WTC11 (cell line): ENCODE measurements at regions not wholly inside any gene's neighbourhood (a gene's known extent, or its start where the extent isn't known, plus 50 kb on each side); places are given as distances from the start of the nearest gene placed in this dataset.

Experiments
- ATAC-seq: fragments of 200-7000 bp; cut with Tn5 transposase; 2 replicates; pipeline ENCODE4 v1.10.0; 2021; ENCODE audit warnings: mild to moderate bottlenecking, moderate library complexity
- CTCF ChIA-PET: fragments of 300-600 bp; sonication (Branson Sonifier 250); formaldehyde crosslinking; loops from one replicate; lab custom pipeline; 2021; ENCODE audit warnings: antibody characterized with exemption; lab: Charles Lee
- POLR2A ChIA-PET: fragments of 350-600 bp; sonication (Branson Sonifier 250); formaldehyde crosslinking; loops from one replicate; lab custom pipeline; 2021; ENCODE audit warnings: antibody characterized with exemption; lab: Charles Lee
- DNase-seq: peaks from one replicate; pipeline ENCODE4 v3.0.0; 2021; ENCODE audit warnings: low spot score
- H3K27ac Mint-ChIP-seq: 2 replicates; pipeline ENCODE4 v1.8.0; 2021; ENCODE audit warnings: mixed read lengths
- H3K27me3 Mint-ChIP-seq: 2 replicates; pipeline ENCODE4 v1.8.0; 2021; ENCODE audit warnings: low read depth, mild to moderate bottlenecking, moderate library complexity, mixed read lengths
- H3K36me3 Mint-ChIP-seq: 2 replicates; pipeline ENCODE4 v1.8.0; 2021; ENCODE audit warnings: mixed read lengths
- H3K4me1 Mint-ChIP-seq: 2 replicates; pipeline ENCODE4 v1.8.0; 2022; ENCODE audit warnings: mixed read lengths
- H3K4me3 Mint-ChIP-seq: 2 replicates; pipeline ENCODE4 v1.8.0; 2021; ENCODE audit warnings: mild to moderate bottlenecking, moderate library complexity, mixed read lengths
- H3K9me3 Mint-ChIP-seq: 2 replicates; pipeline ENCODE4 v1.8.0; 2021; ENCODE audit warnings: mixed read lengths
- AFF4 ChIP-seq: sonication (generic); formaldehyde crosslinking; IDR thresholded peaks from 2 replicates; pipeline ENCODE4 v1.8.1; 2023; ENCODE audit warnings: mild to moderate bottlenecking, missing genetic modification reagents, borderline replicate concordance
- CREM ChIP-seq: sonication (generic); formaldehyde crosslinking; IDR thresholded peaks from 2 replicates; pipeline ENCODE4 v1.8.1; 2022; ENCODE audit warnings: mild to moderate bottlenecking, missing genetic modification reagents, moderate library complexity
- E2F5 ChIP-seq: sonication (generic); formaldehyde crosslinking; IDR thresholded peaks from 2 replicates; pipeline ENCODE4 v1.8.1; 2022; ENCODE audit warnings: mild to moderate bottlenecking, moderate library complexity, missing genetic modification reagents
- ELF4 ChIP-seq: sonication (generic); formaldehyde crosslinking; IDR thresholded peaks from 2 replicates; pipeline ENCODE4 v1.8.1; 2022; ENCODE audit warnings: low read depth, mild to moderate bottlenecking, moderate library complexity, missing genetic modification reagents
- ESRRA ChIP-seq: sonication (generic); formaldehyde crosslinking; IDR thresholded peaks from 2 replicates; pipeline ENCODE4 v1.8.1; 2022; ENCODE audit warnings: mild to moderate bottlenecking, missing genetic modification reagents, borderline replicate concordance
- FOXK1 ChIP-seq: sonication (generic); formaldehyde crosslinking; IDR thresholded peaks from 2 replicates; pipeline ENCODE4 v1.8.0; 2022; ENCODE audit warnings: mild to moderate bottlenecking, moderate library complexity, missing genetic modification reagents
- GABPB1 ChIP-seq: sonication (generic); formaldehyde crosslinking; IDR thresholded peaks from 2 replicates; pipeline ENCODE4 v1.8.1; 2023; ENCODE audit warnings: mild to moderate bottlenecking, missing genetic modification reagents
- MYBL2 ChIP-seq: sonication (generic); formaldehyde crosslinking; IDR thresholded peaks from 2 replicates; pipeline ENCODE4 v1.8.1; 2023; ENCODE audit warnings: mild to moderate bottlenecking, moderate library complexity, missing genetic modification reagents
- NR3C1 ChIP-seq: sonication (generic); formaldehyde crosslinking; conservative IDR thresholded peaks from 2 replicates; pipeline ENCODE4 v1.8.1; 2023; ENCODE audit warnings: low read depth, mild to moderate bottlenecking, missing genetic modification reagents
- PRDM15 ChIP-seq: sonication (generic); formaldehyde crosslinking; IDR thresholded peaks from 2 replicates; pipeline ENCODE4 v1.8.0; 2022; ENCODE audit warnings: missing genetic modification reagents
- PRRX2 ChIP-seq: fragments of 250-450 bp; sonication (Bioruptor Pico); IDR thresholded peaks from 2 replicates; pipeline ENCODE4 v1.8.0; 2021; ENCODE audit warnings: mild to moderate bottlenecking
- USF1 ChIP-seq: sonication (generic); formaldehyde crosslinking; IDR thresholded peaks from 2 replicates; pipeline ENCODE4 v1.8.0; 2022; ENCODE audit warnings: mild to moderate bottlenecking, missing genetic modification reagents
- ZNF138 ChIP-seq: sonication (generic); formaldehyde crosslinking; conservative IDR thresholded peaks from 2 replicates; pipeline ENCODE4 v1.8.1; 2022; ENCODE audit warnings: mild to moderate bottlenecking, moderate library complexity, missing genetic modification reagents
- ZNF396 ChIP-seq: fragments of 250-450 bp; sonication (Bioruptor Pico); IDR thresholded peaks from 2 replicates; pipeline ENCODE4 v1.8.0; 2021; ENCODE audit warnings: mild to moderate bottlenecking, moderate library complexity, borderline replicate concordance
- ZNF416 ChIP-seq: fragments of 250-450 bp; sonication (Bioruptor Pico); IDR thresholded peaks from 2 replicates; pipeline ENCODE4 v1.9.0; 2021; ENCODE audit warnings: mild to moderate bottlenecking, inconsistent platforms
- ZNF423 ChIP-seq: fragments of 250-450 bp; sonication (Bioruptor Pico); IDR thresholded peaks from 2 replicates; pipeline ENCODE4 v2.1.2; 2022; ENCODE audit warnings: mild to moderate bottlenecking, moderate library complexity
- ZNF425 ChIP-seq: fragments of 250-450 bp; sonication (Bioruptor Pico); conservative IDR thresholded peaks from 2 replicates; pipeline ENCODE4 v1.9.0; 2021; ENCODE audit warnings: mild to moderate bottlenecking
- TF ChIP-seq, protein P1 (sequence below): sonication (generic); formaldehyde crosslinking; IDR thresholded peaks from 2 replicates; pipeline ENCODE4 v1.8.1; 2022; ENCODE audit warnings: low read depth, mild to moderate bottlenecking, moderate library complexity, missing genetic modification reagents, borderline replicate concordance
- TF ChIP-seq, protein P2 (sequence below): sonication (generic); formaldehyde crosslinking; IDR thresholded peaks from 2 replicates; pipeline ENCODE4 v1.8.0; 2023; ENCODE audit warnings: missing genetic modification reagents
- TF ChIP-seq, protein P3 (sequence below): sonication (generic); formaldehyde crosslinking; conservative IDR thresholded peaks from 2 replicates; pipeline ENCODE4 v1.8.1; 2023; ENCODE audit warnings: mild to moderate bottlenecking, low read depth, missing genetic modification reagents, moderate library complexity

DNA sequence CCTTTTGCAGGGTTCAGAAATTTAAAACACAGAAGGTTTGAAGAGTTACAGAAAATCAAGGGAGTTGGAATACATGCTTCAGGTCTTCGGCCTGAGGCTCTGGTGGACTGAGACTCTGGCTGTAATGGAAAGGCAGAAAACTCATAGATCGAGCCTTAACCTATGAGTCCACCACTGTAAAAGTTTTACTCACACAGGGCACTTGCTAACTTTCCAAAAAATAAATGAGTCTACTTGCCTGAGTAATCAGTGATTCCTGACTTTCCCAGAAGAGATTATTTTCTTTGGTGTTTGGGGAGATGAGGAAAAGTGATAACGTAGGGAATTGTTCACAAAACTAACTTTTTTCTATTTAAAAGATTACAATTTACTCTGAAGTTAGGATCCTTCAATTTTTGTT, 108.0 kb downstream of the MBL2 start:
- Mint-ChIP-seq H3K9me3 (peaks cover 29% of the 10 kb centered on the region), H3K27ac (peak overlapping the region; percentile 0; the same call in 1 of the 2 replicates), H3K27me3 (no peaks in the 10 kb centered on the region), H3K4me1 (peaks cover 17% of the 10 kb centered on the region), H3K36me3 (peaks cover 16% of the 10 kb centered on the region), H3K4me3 (no peak overlapping the region)
- ATAC-seq (no peak), DNase-seq (no peak)
- TF ChIP-seq PRRX2: no peak
- TF ChIP-seq, protein P1, sequence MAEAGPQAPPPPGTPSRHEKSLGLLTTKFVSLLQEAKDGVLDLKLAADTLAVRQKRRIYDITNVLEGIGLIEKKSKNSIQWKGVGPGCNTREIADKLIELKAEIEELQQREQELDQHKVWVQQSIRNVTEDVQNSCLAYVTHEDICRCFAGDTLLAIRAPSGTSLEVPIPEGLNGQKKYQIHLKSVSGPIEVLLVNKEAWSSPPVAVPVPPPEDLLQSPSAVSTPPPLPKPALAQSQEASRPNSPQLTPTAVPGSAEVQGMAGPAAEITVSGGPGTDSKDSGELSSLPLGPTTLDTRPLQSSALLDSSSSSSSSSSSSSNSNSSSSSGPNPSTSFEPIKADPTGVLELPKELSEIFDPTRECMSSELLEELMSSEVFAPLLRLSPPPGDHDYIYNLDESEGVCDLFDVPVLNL (CRISPR knock-in tag): no peak
- TF ChIP-seq ZNF416 (CRISPR knock-in tag): no peak
- no peak for TF ChIP-seq ELF4 (CRISPR knock-in tag)
- no peak for TF ChIP-seq USF1
- TF ChIP-seq GABPB1 (CRISPR knock-in tag): no peak
- TF ChIP-seq, protein P2, sequence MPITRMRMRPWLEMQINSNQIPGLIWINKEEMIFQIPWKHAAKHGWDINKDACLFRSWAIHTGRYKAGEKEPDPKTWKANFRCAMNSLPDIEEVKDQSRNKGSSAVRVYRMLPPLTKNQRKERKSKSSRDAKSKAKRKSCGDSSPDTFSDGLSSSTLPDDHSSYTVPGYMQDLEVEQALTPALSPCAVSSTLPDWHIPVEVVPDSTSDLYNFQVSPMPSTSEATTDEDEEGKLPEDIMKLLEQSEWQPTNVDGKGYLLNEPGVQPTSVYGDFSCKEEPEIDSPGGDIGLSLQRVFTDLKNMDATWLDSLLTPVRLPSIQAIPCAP: no peak
- no peak for TF ChIP-seq ESRRA (CRISPR knock-in tag)
- no peak for TF ChIP-seq ZNF138
- no peak for TF ChIP-seq ZNF396 (CRISPR knock-in tag)
- no peak for TF ChIP-seq PRDM15 (CRISPR knock-in tag)
- POLR2A ChIA-PET: no interaction called here
- CTCF ChIA-PET: no interaction called here

DNA sequence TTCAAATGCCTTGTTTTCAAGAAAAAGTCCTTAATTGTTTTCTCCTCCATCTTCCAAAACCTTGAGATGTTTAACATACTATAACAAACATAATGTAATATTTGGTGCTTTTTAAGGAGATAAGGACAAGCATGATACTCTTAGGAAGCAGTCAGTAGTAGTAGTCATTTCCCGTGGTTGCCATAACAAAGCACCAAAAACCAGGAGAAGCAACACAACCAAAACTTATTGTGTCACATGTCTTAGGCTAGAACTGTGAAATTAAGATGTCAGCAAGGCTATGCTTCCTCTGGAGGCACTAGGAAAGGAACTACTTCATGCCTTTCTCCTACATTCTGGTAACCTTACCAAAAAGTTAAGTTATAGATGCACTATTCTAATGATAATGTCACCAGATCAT, 106.8 kb downstream of the MBL2 start:
- H3K36me3 Mint-ChIP-seq: peaks cover 16% of the 10 kb centered on the region
- no peak for TF ChIP-seq CREM (CRISPR knock-in tag)
- no peak for TF ChIP-seq NR3C1
- no peak for TF ChIP-seq ZNF425 (CRISPR knock-in tag)
- TF ChIP-seq MYBL2 (CRISPR knock-in tag): no peak
- no peak for TF ChIP-seq ZNF423 (CRISPR knock-in tag)
- TF ChIP-seq AFF4: no peak
- TF ChIP-seq, protein P3, sequence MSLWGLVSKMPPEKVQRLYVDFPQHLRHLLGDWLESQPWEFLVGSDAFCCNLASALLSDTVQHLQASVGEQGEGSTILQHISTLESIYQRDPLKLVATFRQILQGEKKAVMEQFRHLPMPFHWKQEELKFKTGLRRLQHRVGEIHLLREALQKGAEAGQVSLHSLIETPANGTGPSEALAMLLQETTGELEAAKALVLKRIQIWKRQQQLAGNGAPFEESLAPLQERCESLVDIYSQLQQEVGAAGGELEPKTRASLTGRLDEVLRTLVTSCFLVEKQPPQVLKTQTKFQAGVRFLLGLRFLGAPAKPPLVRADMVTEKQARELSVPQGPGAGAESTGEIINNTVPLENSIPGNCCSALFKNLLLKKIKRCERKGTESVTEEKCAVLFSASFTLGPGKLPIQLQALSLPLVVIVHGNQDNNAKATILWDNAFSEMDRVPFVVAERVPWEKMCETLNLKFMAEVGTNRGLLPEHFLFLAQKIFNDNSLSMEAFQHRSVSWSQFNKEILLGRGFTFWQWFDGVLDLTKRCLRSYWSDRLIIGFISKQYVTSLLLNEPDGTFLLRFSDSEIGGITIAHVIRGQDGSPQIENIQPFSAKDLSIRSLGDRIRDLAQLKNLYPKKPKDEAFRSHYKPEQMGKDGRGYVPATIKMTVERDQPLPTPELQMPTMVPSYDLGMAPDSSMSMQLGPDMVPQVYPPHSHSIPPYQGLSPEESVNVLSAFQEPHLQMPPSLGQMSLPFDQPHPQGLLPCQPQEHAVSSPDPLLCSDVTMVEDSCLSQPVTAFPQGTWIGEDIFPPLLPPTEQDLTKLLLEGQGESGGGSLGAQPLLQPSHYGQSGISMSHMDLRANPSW (CRISPR knock-in tag): no peak
- no peak for TF ChIP-seq FOXK1 (CRISPR knock-in tag)
- no peak for TF ChIP-seq E2F5 (CRISPR knock-in tag)
- no peak for ATAC-seq
- CTCF ChIA-PET: no interaction called here
- no peak overlapping the region for H3K27ac Mint-ChIP-seq
- no peak overlapping the region for H3K4me3 Mint-ChIP-seq
- H3K4me1 Mint-ChIP-seq: peaks cover 17% of the 10 kb centered on the region
- peaks cover 29% of the 10 kb centered on the region for H3K9me3 Mint-ChIP-seq
- H3K27me3 Mint-ChIP-seq: no peaks in the 10 kb centered on the region
- POLR2A ChIA-PET: no interaction called here
- no peak for DNase-seq
